ENCODE measurements at regions not wholly inside any gene's neighbourhood (a gene's known extent, or its start where the extent isn't known, plus 50 kb on each side); places are given as distances from the start of the nearest gene placed in this dataset.
"Not testable (repeated sequence)": the region's sequence is repeated elsewhere in the genome, so short reads cannot be mapped to it uniquely, and the experiment has no call there.

DNA sequence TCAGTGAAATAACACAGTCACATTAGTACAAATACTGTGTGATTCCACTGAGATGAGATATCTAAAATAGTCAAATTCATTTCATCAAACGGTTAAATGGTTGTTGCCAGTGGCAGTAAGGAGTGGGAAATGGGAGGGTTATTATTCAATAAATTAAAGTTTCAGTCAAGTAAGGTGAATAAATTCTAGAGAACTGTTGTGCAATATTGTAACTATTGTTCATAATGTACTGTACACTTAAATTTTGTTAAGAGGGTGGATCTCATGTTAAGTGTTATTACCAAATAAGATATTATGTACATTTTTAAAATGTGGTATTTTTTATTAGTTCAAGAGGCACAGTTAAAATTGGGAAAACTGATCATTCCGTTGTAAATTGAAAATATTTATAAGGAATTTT lies 463.3 kb upstream of the BRINP3 start:
- DNase-seq (ENCODE audit: low read depth, low spot score), result no peak

DNA sequence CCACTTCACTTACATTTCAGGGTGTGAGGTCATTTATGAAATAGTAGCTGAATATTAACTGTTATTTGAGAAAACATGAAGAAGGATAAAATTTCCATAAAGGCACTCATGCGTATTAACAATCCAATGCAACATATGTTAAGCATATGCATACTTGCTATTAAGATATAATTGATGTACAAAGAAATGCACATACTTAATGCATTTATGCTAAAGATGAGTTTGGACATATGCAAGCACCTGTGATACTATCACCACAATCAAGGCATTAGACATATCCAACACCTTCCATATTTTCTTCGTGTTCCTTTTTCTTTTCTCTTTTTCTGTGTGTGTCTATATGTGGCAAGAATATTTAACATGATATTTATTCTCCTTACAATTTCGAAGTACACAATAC lies 464.8 kb upstream of the BRINP3 start:
- no peak for DNase-seq (ENCODE audit: low read depth, low spot score)
- H3K27ac ChIP-seq, result no peak overlapping the region

More for the DNA sequence above, 463.3 kb upstream of the BRINP3 start:
- no peak overlapping the region for H3K27ac ChIP-seq

DNA sequence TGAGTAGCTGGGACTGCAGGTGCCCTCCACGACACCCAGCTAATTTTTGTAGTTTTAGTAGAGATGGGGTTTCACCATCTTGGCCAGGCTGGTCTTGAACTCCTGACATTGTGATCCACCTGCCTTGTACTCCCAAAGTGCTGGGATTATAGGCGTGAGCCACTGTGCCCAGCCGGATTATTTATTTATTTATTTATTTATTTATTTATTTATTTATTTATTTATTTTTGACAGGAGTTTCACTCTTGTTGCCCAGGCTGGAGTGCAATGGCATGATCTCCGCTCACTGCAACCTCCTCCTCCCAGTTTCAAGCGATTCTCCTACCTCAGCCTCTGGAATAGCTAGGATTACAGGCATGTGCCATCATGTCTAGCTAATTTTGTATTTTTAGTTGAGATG lies 466.1 kb upstream of the BRINP3 start:
- not testable (repeated sequence) for DNase-seq (ENCODE audit: low read depth, low spot score); H3K27ac ChIP-seq

DNA sequence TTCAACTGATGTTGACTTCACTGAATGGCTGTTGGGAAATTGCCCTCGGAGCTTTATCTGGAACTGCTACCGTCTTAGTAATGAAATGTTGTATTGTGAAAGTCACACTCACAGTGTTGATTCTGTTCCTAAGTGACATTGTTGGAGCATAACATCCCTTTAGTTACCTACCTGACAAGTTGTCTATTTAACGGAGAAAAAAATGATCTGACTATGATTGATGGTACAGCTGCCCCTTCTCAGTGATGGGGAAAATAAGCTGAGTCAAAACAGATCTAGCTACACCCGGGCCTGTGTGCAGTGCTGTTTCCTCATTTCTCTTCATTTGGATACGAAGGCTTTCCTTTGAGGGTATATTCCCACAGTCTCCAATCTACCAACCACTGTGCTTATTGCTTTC lies 472.3 kb upstream of the BRINP3 start:
- no peak overlapping the region for H3K27ac ChIP-seq
- no peak for DNase-seq (ENCODE audit: low read depth, low spot score)

DNA sequence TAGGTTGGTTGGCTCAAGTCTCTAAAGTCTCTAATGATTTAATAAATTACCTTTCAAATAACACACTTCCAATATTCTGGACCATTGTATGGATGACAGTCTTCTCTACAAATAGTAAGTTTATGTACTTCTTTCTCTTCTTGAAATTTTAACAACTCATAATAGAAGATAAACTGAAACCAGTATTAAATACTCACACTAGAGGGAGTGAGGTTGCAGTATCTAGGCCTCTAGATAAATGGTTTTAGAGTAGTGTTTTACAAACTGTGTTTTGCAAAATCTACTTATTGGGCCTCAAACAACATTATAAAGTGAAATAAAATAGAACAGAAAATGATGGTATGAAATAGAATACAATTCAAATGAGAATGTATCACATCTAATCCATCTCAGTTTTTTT lies 479.9 kb upstream of the BRINP3 start:
- H3K27ac ChIP-seq, result no peak overlapping the region
- no peak for DNase-seq (ENCODE audit: low read depth, low spot score)

DNA sequence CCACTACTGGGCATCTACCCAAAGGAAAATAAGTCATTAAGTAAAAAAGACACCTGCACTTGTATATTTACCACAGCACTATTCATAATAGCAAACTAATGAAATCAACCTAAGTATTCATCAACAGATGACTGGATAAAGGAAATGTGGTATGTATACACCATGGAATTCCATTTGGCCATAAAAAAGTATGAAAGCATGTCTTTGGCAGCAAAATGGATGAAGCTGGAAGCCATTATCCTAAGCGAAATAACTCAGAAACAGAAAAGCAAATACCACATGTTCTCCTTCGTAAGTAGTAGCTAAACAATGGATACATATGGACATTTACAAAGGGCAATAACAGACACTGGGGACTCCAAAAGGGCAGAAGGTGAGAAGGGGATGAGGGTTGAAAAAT lies 485.7 kb upstream of the BRINP3 start:
- no peak overlapping the region for H3K27ac ChIP-seq
- no peak for DNase-seq (ENCODE audit: low read depth, low spot score)

DNA sequence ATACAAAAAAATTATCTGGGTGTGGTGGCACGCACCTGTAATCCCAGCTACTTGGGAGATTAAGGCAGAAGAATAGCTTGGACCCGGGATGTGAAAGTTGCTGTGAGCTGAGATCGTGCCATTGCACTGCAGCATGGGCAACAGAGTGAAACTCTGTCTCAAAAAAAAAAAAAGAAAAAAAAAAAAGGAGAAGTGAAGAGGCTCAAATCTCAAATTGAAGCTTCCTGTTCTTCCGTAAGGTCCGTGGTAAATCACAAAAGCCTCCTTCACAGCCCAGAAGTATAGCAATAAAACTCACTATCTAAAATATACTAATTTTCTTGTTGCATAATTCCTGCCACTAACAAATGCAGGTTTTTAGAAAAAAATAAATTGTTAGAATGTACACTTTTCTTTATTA lies 498.2 kb upstream of the BRINP3 start:
- no peak overlapping the region for H3K27ac ChIP-seq
- DNase-seq (ENCODE audit: low read depth, low spot score), result no peak

DNA sequence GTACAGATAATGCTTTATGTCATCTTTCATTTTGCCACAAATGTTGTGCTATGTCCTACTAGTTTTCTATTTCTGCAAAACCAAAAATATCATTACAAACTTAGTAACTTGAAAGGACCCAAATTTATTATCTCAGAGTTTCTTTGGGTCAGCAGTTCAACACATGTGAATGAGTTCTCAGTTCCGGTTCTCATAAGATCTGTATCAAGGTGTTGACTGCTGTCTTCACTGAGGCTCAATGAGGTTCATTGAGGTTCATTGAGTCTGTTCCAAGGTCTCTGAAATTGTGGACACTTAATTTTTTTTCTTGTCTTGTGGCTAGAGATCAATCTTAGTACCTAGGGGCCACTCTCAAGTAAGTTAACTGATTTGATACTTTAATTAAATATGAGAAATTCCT lies 525.1 kb upstream of the BRINP3 start:
- H3K27ac ChIP-seq, result no peak overlapping the region
- DNase-seq (ENCODE audit: low read depth, low spot score), result no peak

DNA sequence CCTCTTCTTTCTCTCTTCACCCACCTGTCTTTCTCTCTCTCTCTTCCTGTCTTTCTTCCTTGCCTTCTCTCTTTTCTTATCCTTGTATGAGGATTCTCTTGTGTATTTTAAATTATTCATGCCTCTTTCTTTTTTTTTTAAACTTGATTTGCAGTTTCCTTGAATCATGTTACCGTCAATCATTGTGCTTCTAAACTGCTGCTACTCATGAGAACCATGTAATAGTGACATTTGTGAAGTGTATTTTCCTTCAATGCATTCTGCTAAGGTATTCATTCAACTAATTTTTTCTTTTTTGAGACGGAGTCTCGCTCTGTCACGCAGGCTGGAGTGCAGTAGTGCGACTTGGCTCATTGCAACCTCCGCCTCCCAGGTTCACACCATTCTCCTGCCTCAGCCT lies 539.1 kb upstream of the BRINP3 start:
- H3K27ac ChIP-seq, result no peak overlapping the region
- DNase-seq (ENCODE audit: low read depth, low spot score), result no peak

DNA sequence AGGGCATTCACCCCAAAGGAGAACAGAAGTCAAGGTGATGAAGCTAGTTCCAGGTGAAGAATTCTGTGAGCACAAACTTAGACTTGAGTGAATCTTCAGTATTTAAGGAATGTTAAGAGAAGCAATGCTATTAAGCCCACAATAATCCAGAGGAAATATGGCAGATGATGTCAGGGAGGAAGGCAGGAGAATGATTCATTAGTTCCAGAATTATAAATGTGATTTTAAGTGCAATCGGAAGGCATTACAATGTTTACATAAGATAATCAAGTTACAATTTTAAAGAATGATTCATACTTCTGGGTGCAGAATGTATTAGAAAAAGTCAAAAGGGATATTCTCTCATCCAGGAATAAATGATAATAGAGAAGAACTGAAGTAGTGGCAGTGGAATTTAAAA lies 545.2 kb upstream of the BRINP3 start:
- no peak for DNase-seq (ENCODE audit: low read depth, low spot score)
- H3K27ac ChIP-seq, result no peak overlapping the region

DNA sequence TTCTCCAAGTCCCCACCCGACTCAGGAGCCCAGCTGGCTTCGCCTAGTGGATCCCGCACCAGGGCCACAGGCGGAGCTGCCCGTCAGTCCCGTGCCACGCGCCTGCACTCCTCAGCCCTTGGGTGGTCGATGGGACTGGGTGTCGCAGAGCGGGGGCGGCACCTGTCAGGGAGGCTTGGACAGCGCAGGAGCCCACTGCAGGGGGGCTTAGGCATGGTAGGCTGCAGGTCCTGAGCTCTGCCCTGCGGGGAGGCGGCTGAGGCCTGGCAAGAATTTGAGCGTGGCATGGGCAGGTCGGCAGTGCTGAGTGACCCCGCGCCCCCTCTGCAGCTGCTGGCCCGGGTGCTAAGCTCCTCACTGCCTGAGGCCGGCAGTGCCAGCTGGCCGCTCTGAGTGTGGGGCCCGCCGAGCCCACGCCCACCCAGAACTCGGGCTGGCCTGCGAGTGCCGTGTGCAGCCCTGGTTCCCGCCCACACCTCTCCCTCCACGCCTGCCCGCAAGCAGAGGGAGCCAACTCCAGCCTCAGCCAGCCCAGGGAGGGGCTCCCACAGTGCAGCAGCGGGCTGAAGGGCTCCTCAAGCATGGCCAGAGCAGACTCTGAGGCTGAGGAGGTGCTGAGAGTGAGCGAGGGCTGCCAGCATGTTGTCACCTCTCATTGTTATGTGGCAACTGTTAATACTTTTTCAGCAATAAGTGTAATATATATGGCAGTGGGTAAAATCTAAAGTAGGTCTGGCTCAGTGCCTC lies 548.4 kb upstream of the BRINP3 start:
- no peak for DNase-seq (ENCODE audit: low read depth, low spot score)
- H3K27ac ChIP-seq, result no peak overlapping the region

DNA sequence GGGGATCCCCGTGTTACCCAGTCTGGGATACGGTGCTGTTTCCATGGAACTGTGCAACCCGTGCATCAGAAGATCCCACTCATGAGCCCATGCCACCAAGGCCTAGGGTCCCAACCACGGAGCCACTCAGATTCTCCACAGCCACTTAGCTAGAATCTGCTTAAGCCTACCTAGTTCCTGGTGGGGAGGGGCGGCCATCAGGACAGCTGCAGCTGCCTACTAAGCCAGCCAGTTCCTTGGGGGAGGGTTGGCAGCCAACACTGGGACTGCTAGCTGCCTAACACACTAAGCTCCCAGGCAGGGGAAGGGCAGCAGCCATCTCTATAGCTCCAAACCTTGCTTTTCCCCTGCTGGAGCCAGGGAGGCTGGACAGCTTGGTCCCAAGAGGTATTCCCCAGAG lies 549.2 kb upstream of the BRINP3 start:
- DNase-seq (ENCODE audit: low read depth, low spot score), result no peak
- H3K27ac ChIP-seq, result no peak overlapping the region

DNA sequence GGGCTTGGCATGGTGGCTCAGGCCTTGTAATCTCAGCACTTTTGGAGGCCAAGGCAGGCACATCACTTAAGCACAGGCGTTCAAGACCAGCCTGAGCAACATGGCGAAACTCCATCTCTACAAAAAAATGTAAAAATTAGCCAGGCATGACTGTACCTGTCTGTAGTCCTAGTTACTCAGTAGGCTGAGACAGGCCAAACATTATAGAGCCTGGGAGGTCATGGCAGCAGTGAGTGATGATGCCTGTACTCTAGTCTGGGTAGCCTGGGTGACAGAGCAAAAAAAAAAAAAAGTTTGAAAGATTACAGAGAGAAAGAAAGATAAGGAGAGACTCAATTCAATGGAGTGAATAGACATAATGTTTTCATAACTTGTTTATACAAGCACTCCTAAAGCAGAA lies 556.5 kb upstream of the BRINP3 start:
- DNase-seq (ENCODE audit: low read depth, low spot score), result no peak

DNA sequence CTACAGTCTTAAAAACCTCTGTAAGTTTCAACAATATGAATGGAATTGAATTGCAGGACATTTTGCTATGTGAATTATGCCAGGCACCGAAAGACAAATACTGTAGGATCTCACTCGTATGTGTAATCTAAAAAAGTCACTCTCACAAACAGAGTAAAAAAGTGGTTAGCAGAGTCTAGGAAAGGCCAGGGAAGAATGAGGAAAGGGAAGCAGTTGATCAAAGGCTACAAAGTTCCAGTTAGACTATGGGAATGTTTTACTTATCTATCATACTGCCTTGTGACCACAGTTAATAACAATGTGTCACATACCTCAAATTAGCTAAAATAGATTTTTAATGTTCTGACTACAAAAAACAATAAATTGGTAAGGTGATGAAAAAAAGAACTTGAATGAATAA lies 565.4 kb upstream of the BRINP3 start:
- DNase-seq (ENCODE audit: low read depth, low spot score), result no peak
- no peak overlapping the region for H3K27ac ChIP-seq

More for the DNA sequence above, 556.5 kb upstream of the BRINP3 start:
- H3K27ac ChIP-seq, result no peak overlapping the region

DNA sequence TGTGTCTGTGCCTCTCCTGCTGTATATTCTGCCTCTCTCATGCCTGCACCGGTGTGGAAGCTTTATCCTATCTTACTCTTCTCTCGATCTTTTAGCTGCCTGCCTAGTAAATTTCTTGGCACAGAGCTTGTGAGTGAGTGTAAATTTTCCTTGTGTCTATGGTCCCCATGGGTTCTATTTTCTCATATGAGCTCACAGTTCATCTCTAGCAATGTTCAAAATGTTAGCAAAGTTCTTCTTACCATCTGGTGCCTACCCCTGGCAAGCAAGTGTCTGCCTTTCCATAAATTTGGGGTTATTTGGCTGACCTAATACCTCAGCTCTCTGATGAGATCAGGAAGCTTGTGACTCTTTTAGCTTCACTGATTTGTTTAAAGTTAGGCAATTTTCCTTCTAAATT lies 572.1 kb upstream of the BRINP3 start:
- no peak for DNase-seq (ENCODE audit: low read depth, low spot score)
- H3K27ac ChIP-seq, result no peak overlapping the region

DNA sequence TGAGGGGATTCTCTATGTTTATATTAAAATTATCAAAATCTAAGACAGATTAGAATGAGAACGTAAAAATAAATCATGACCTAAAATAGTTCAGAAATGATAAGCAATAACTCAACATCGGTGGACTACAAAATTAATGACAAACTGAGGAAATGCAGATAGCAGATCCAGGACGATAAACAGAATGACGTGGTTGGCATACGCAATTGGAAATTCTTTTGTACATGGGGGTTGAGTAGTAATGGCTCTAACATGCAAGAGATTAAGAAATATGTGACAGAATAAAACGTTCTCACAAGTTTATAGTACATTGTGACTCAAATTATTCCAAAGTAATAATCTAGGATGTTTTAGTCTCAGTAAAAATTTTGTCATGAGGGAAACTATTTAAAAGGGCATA lies 575.2 kb upstream of the BRINP3 start:
- no peak for DNase-seq (ENCODE audit: low read depth, low spot score)
- no peak overlapping the region for H3K27ac ChIP-seq

DNA sequence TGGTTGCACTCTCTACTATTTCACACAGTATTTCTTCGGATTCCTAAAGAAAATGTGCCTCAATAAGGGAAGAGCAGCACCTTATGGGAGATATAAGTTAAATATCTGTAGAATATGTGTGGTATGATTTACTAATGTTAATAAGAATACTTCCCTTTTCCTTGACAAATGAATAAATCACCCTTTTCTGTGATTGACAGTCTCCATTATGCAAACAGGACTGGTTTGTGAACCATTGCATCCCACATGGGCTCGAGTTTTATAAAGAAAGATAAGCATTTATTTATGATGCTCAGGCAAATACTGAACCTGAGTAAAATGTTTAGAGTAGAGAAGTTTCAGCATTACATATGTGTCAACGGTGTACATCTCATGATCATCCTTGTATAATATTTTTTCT lies 587.7 kb upstream of the BRINP3 start:
- no peak overlapping the region for H3K27ac ChIP-seq
- DNase-seq (ENCODE audit: low read depth, low spot score), result no peak

DNA sequence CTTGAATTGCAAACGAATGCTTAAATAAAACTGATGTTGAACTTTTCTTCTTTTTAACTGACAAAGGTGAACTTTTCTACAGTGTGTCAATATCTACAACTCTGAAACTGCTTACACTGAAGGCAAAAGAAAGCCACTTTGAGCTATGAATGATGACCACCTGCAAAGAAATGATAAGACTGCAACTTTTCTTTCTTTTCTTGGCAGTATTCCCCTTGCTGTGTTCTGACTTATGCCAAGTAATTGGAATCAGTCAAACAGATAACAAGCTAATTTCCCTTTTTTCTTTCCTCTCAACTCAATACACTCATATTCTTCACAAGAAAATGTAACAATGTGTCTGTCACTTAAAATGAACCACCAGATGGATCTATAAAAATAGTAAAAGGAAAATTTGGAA lies 588.1 kb upstream of the BRINP3 start:
- no peak for DNase-seq (ENCODE audit: low read depth, low spot score)

DNA sequence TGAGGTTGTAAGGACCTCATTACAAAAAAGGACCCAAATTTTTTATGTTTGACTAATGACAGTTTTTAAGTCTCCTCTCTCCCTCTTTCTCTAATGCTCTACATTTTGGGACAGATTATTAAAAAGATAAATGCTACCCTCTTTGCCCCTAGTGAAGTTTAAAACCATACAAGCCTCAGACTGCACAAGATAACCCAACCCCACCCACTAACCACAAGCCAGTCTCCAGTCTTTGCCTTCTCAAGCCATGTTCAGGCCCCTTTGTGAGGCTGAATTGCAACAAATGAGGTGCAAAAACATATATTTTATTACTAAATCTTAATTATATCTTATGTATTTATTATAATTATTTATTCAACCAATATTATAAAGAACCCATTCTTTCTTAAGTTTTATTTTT lies 597.2 kb upstream of the BRINP3 start:
- no peak for DNase-seq (ENCODE audit: low read depth, low spot score)
- no peak overlapping the region for H3K27ac ChIP-seq

More for the DNA sequence above, 588.1 kb upstream of the BRINP3 start:
- no peak overlapping the region for H3K27ac ChIP-seq

DNA sequence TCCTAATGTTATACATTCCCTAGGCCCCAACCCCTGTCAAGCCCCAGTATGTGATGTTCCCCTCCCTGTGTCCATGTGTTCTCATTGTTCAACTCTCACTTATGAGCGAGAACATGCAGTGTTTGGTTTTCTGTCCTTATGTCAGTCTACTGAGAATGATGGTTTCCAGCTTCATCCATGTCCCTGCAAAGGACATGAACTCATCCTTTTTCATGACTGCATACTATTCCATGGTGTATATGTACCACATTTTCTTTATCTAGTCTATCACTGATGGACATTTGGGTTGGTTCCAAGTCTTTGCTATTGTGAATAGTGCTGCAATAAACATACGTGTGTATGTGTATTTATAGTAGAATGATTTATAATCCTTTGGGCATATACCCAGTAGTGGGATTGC lies 605.4 kb upstream of the BRINP3 start:
- DNase-seq (ENCODE audit: low read depth, low spot score); H3K27ac ChIP-seq: not testable (repeated sequence)

DNA sequence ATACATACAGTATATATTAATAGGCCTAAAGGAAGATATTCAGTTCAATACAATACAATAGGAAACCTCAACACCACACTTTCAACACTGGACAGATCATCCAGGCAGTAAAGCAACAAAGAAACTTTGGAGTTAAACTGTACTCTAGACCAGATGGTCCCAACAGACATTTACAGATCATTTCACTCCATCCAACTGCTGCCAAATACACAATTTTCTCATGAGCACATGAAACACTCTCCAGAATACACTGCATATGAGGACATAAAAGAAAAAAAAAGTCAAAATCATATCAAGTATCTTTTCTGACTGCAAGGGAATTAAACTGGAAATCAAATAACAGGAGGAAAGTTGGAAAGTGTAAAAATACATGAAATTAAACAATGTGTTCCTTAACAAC lies 607.5 kb upstream of the BRINP3 start:
- no peak for DNase-seq (ENCODE audit: low read depth, low spot score)
- H3K27ac ChIP-seq, result no peak overlapping the region

DNA sequence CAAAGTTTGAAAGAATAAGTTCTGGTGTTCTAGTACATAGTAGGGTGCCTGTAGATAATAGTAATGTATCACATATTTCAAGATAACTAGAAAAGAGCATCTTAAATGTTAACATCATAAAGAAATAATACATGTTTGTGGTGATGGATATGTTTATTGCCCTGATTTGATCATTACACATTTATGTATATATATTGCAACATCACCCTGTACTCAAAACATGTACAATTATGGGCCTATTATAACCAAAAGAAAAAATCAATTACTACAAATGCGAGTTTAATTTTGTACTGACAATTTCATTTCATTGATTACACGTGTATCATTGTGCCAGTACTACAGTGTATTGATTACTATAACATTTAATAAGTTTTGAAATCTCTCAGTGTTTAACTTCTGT lies 609.2 kb upstream of the BRINP3 start:
- no peak overlapping the region for H3K27ac ChIP-seq
- no peak for DNase-seq (ENCODE audit: low read depth, low spot score)

DNA sequence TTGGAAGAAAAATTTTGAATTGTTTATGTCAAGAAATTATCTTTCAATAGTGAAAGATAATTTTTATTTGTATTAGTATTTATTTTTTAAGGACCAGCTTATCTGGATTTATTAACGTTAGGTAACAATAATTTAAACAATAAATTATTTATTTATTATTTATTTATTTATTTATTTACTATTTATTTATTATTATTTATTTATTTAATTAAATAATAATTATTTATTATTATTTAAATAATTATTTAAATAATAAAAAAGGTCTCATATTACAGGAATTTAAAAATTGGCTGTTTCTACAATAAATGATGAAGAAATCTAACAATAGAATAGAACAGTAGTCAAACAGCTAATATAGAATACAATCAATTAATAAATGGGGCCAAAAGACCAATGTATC lies 618.7 kb upstream of the BRINP3 start:
- DNase-seq (ENCODE audit: low read depth, low spot score), result no peak
- no peak overlapping the region for H3K27ac ChIP-seq
